PC-3 (cell line): ENCODE measurements at regions not wholly inside any gene's neighbourhood (a gene's known extent, or its start where the extent isn't known, plus 50 kb on each side); places are given as distances from the start of the nearest gene placed in this dataset.

Source experiments
- ATAC-seq: fragments of 200-7000 bp; cut with Tn5 transposase; 2 replicates; pipeline ENCODE4 v1.9.1; 2020; ENCODE audit warnings: mild to moderate bottlenecking, moderate library complexity
- BruUV-seq: library from RNA; stranded (reverse); fragments of 400-500 nt; replicated peaks from 2 replicates; lab custom pipeline; 2021; lab: Mats Ljungman, UMichigan
- CTCF ChIA-PET: fragments of 300-600 bp; sonication (Branson Sonifier 250); formaldehyde crosslinking; loops from one replicate; lab custom pipeline; 2022; ENCODE audit warnings: antibody characterized with exemption; lab: Charles Lee
- POLR2A ChIA-PET: fragments of 300-600 bp; sonication (Branson Sonifier 250); formaldehyde crosslinking; loops from one replicate; lab custom pipeline; 2022; ENCODE audit warnings: antibody characterized with exemption; ENCODE audit not compliant: unreplicated experiment; lab: Charles Lee
- DNase-seq: peaks from one replicate; pipeline ENCODE4 v3.0.0-alpha.2; 2015
- H2AFZ ChIP-seq: fragments of 300-600 bp; sonication (generic); 2 replicates; pipeline ENCODE4 v1.6.0; 2016; ENCODE audit warnings: antibody characterized with exemption, low read length
- H3F3A ChIP-seq: fragments of 300-600 bp; sonication (generic); one replicate; pipeline ENCODE4 v1.6.0; 2017; ENCODE audit warnings: antibody characterized with exemption, low read length, control low read depth, mild to moderate bottlenecking; ENCODE audit not compliant: unreplicated experiment
- H3K27ac ChIP-seq: fragments of 300-600 bp; sonication (generic); 2 replicates; pipeline ENCODE4 v1.5.1; 2016; ENCODE audit warnings: mild to moderate bottlenecking, low read length
- H3K27me3 ChIP-seq: fragments of 300-600 bp; sonication (generic); 2 replicates; pipeline ENCODE4 v1.6.1; 2016; ENCODE audit warnings: low read length, mixed read lengths
- H3K36me3 ChIP-seq: fragments of 300-600 bp; sonication (generic); 2 replicates; pipeline ENCODE4 v1.6.1; 2016; ENCODE audit warnings: low read depth, mixed run types, low read length, mixed read lengths
- H3K4me1 ChIP-seq: fragments of 300-600 bp; sonication (generic); 2 replicates; pipeline ENCODE4 v1.5.1; 2016; ENCODE audit warnings: low read length; ENCODE audit not compliant: insufficient read depth
- H3K4me2 ChIP-seq: fragments of 300-600 bp; sonication (generic); 2 replicates; pipeline ENCODE4 v1.6.0; 2016; ENCODE audit warnings: low read length
- H3K4me3 ChIP-seq: fragments of 300-600 bp; sonication (generic); 2 replicates; pipeline ENCODE4 v1.5.1; 2016; ENCODE audit warnings: mild to moderate bottlenecking, low read length, mixed read lengths
- H3K79me2 ChIP-seq: fragments of 300-600 bp; sonication (generic); 2 replicates; pipeline ENCODE4 v1.6.1; 2017; ENCODE audit warnings: low read length, mixed read lengths
- H3K9ac ChIP-seq: fragments of 300-600 bp; sonication (generic); 2 replicates; pipeline ENCODE4 v1.6.0; 2016; ENCODE audit warnings: mild to moderate bottlenecking, low read length
- H3K9me2 ChIP-seq: fragments of 300-600 bp; sonication (generic); replicated peaks from 2 replicates; pipeline ENCODE4 v1.6.1; 2016; ENCODE audit warnings: mixed run types, low read length, mixed read lengths
- H3K9me3 ChIP-seq: fragments of 300-600 bp; sonication (generic); 2 replicates; pipeline ENCODE4 v1.6.1; 2016; ENCODE audit warnings: low read length, mixed read lengths
- H4K20me1 ChIP-seq: fragments of 300-600 bp; sonication (generic); 2 replicates; pipeline ENCODE4 v1.6.1; 2016; ENCODE audit warnings: low read length, mixed read lengths
- CTCF ChIP-seq: fragments of 300-600 bp; sonication (generic); conservative IDR thresholded peaks from 2 replicates; pipeline ENCODE4 v1.5.1; 2017; ENCODE audit warnings: antibody characterized with exemption, low read depth, mild to moderate bottlenecking, low read length
- EZH2 ChIP-seq: fragments of 300-600 bp; sonication (generic); IDR thresholded peaks from one replicate; pipeline ENCODE4 v1.6.1; 2017; ENCODE audit warnings: antibody characterized with exemption, mild to moderate bottlenecking, low read length; ENCODE audit not compliant: unreplicated experiment
- EZH2phosphoT487 ChIP-seq: fragments of 300-600 bp; sonication (generic); IDR thresholded peaks from 2 replicates; pipeline ENCODE4 v1.6.1; 2018; ENCODE audit warnings: mild to moderate bottlenecking, antibody characterized with exemption, low read length, borderline replicate concordance
- intact Hi-C: fragments of 100-400 bp; cut with micrococcal nuclease; formaldehyde crosslinking; loops from 2 replicates; pipeline ENCODE4 v1.9.0; 2023

- no peak overlapping the region for H3K27ac ChIP-seq
- DNase-seq (no peak), ATAC-seq (no peak)
- H3K79me2 ChIP-seq: no peaks in the 10 kb centered on the region
- no peaks in the 10 kb centered on the region for H3K36me3 ChIP-seq
- H3K9me3 ChIP-seq: no peaks in the 10 kb centered on the region
- no peaks in the 10 kb centered on the region for H3K9me2 ChIP-seq
- CTCF ChIA-PET: no interaction called here
- H3K27me3 ChIP-seq: peaks cover 9% of the 10 kb centered on the region; the same call in 1 of the 2 replicates
- TF ChIP-seq EZH2phosphoT487: no peak
- peaks cover 12% of the 10 kb centered on the region for H3K4me1 ChIP-seq
- intact Hi-C loops: no loop called here
- POLR2A ChIA-PET: no interaction called here
- H3K4me3 ChIP-seq: no peak overlapping the region
- H3F3A ChIP-seq: no peaks in the 10 kb centered on the region
- H3K9ac ChIP-seq: no peak overlapping the region
- no TSS peak for BruUV-seq
- no peaks in the 10 kb centered on the region for H4K20me1 ChIP-seq
- H2AFZ ChIP-seq: no peak overlapping the region
- no peak overlapping the region for H3K4me2 ChIP-seq
Observed at GRCh38 chrX:23524467-23524866, 142.8 kb upstream of the PRDX4 start.

GRCh38 chrX:23525531-23525930 lies 141.8 kb upstream of the PRDX4 start:
- peaks cover 9% of the 10 kb centered on the region; the same call in 1 of the 2 replicates for H3K27me3 ChIP-seq
- H3K79me2 ChIP-seq: no peaks in the 10 kb centered on the region
- peaks cover 12% of the 10 kb centered on the region for H3K4me1 ChIP-seq
- no peak overlapping the region for H3K4me3 ChIP-seq
- peak; percentile 58 for ATAC-seq
- no peaks in the 10 kb centered on the region for H3F3A ChIP-seq
- ChIA-PET CTCF (no interaction called here), POLR2A (no interaction called here)
- H3K36me3 ChIP-seq: no peaks in the 10 kb centered on the region
- no TSS peak for BruUV-seq
- H3K9me2 ChIP-seq: no peaks in the 10 kb centered on the region
- H3K9me3 ChIP-seq: no peaks in the 10 kb centered on the region
- TF ChIP-seq EZH2phosphoT487 (no peak), CTCF (no peak), EZH2 (no peak)
- H2AFZ ChIP-seq: no peak overlapping the region
- H3K27ac ChIP-seq: no peak overlapping the region
- no peaks in the 10 kb centered on the region for H4K20me1 ChIP-seq
- H3K9ac ChIP-seq: no peak overlapping the region
- H3K4me2 ChIP-seq: peak overlapping the region; percentile 3; the same call in 1 of the 2 replicates
- peak; percentile 82 for DNase-seq
- intact Hi-C loops: no loop called here

- H3K9me3 ChIP-seq: no peaks in the 10 kb centered on the region
- no peak for ATAC-seq
- no peaks in the 10 kb centered on the region for H3F3A ChIP-seq
- no peaks in the 10 kb centered on the region for H3K79me2 ChIP-seq
- TF ChIP-seq CTCF: no peak
- TF ChIP-seq EZH2phosphoT487: no peak
- no peak for TF ChIP-seq EZH2
- no peaks in the 10 kb centered on the region for H4K20me1 ChIP-seq
- no peaks in the 10 kb centered on the region for H3K27me3 ChIP-seq
- no peaks in the 10 kb centered on the region for H3K4me1 ChIP-seq
- H2AFZ ChIP-seq: no peak overlapping the region
- no peak overlapping the region for H3K4me3 ChIP-seq
- no peak overlapping the region for H3K27ac ChIP-seq
- ChIA-PET CTCF (no interaction called here), POLR2A (no interaction called here)
- intact Hi-C loops: no loop called here
- H3K36me3 ChIP-seq: no peaks in the 10 kb centered on the region
- no peaks in the 10 kb centered on the region for H3K9me2 ChIP-seq
- no peak for DNase-seq
- BruUV-seq: no TSS peak
- H3K4me2 ChIP-seq: no peak overlapping the region
- no peak overlapping the region for H3K9ac ChIP-seq
Observed at GRCh38 chrX:23540532-23540931, 126.8 kb upstream of the PRDX4 start.
